Natural killer cell (primary cell): ENCODE measurements at regions not wholly inside any gene's neighbourhood (a gene's known extent, or its start where the extent isn't known, plus 50 kb on each side); places are given as distances from the start of the nearest gene placed in this dataset.

Experiments used
- ATAC-seq, 3 donors: fragments of 150-1000 bp in 2 of 3; fragments of 200-7000 bp in 1 of 3; cut with Tn5 transposase; 1 replicate in 1 of 3; 2 replicates in 2 of 3; pipeline ENCODE4 v1.10.0; 2021; ENCODE audit warnings: mild to moderate bottlenecking in 2 of 3, moderate library complexity in 2 of 3
- DNase-seq, 2 donors: peaks; one replicate each; pipeline versions ENCODE4 v3.0.0 to v3.0.0-alpha.2; 2013 to 2021; ENCODE audit warnings: mixed read lengths in 1 of 2
- H3K27ac ChIP-seq: one replicate; pipeline ENCODE4 v1.5.1; 2013; ENCODE audit warnings: mild to moderate bottlenecking, low read length
- H3K27me3 ChIP-seq: one replicate; pipeline ENCODE4 v1.6.1; 2013; ENCODE audit warnings: low read length; ENCODE audit not compliant: control insufficient read depth, insufficient read depth
- H3K36me3 ChIP-seq: one replicate; pipeline ENCODE4 v1.6.1; 2013; ENCODE audit warnings: low read length; ENCODE audit not compliant: control insufficient read depth, insufficient read depth
- H3K4me1 ChIP-seq: one replicate; pipeline ENCODE4 v1.6.1; 2013; ENCODE audit warnings: low read length; ENCODE audit not compliant: control insufficient read depth, insufficient read depth
- H3K4me3 ChIP-seq: one replicate; pipeline ENCODE4 v1.5.1; 2013; ENCODE audit warnings: low read length
- H3K9me3 ChIP-seq: one replicate; pipeline ENCODE4 v1.6.1; 2013; ENCODE audit warnings: low read length; ENCODE audit not compliant: control insufficient read depth, insufficient read depth
- H3K27ac Mint-ChIP-seq, 2 donors: one replicate each; pipeline ENCODE4 v1.8.0; 2022; ENCODE audit warnings: mild to moderate bottlenecking in 2 of 2, mixed read lengths in 2 of 2, moderate library complexity in 1 of 2
- H3K27me3 Mint-ChIP-seq, 2 donors: one replicate each; pipeline ENCODE4 v1.8.0; 2022; ENCODE audit warnings: low read depth in 2 of 2, mixed read lengths in 2 of 2
- H3K36me3 Mint-ChIP-seq: one replicate; pipeline ENCODE4 v1.8.0; 2022; ENCODE audit warnings: mixed read lengths
- H3K4me1 Mint-ChIP-seq, 2 donors: one replicate each; pipeline ENCODE4 v1.8.0; 2022; ENCODE audit warnings: mixed read lengths in 2 of 2
- H3K4me3 Mint-ChIP-seq: one replicate; pipeline ENCODE4 v1.8.0; 2022; ENCODE audit warnings: mild to moderate bottlenecking, moderate library complexity, mixed read lengths
- H3K9me3 Mint-ChIP-seq, 2 donors: one replicate each; pipeline ENCODE4 v1.8.0; 2022; ENCODE audit warnings: mixed read lengths in 2 of 2
- CTCF ChIP-seq: fragments of 200-600 bp; IDR thresholded peaks from one replicate; pipeline ENCODE4 v1.8.0; 2022; ENCODE audit warnings: antibody characterized with exemption
- WGBS: methylation state at CpG from one replicate; pipeline ENCODE4 v1.1.7; 2013; ENCODE audit warnings: missing lambda C conversion rate; ENCODE audit not compliant: insufficient coverage; 5-methylcytosine and 5-hydroxymethylcytosine counted together
- intact Hi-C: fragments of 100-400 bp; cut with micrococcal nuclease; formaldehyde crosslinking; loops from one replicate; pipeline ENCODE4 v1.14.2; 2022

GRCh38 chr7:131021460-131021859 is 287.5 kb upstream of the KLF14 start:
- Histone ChIP-seq H3K27ac (no peak overlapping the region), H3K4me3 (no peak overlapping the region), H3K36me3 (no peaks in the 10 kb centered on the region), H3K27me3 (no peaks in the 10 kb centered on the region), H3K4me1 (peaks cover 34% of the 10 kb centered on the region), H3K9me3 (no peaks in the 10 kb centered on the region)
- peak overlapping the region; percentile 25 to 30 for H3K27ac Mint-ChIP-seq
- H3K36me3 Mint-ChIP-seq = no peaks in the 10 kb centered on the region
- ATAC-seq (no peak), DNase-seq (no peak)
- intact Hi-C loops = no loop called here
- H3K27me3 Mint-ChIP-seq = no peaks in the 10 kb centered on the region
- H3K9me3 Mint-ChIP-seq = no peaks in the 10 kb centered on the region
- peaks cover 73 to 76% of the 10 kb centered on the region in 2 donors for H3K4me1 Mint-ChIP-seq
- WGBS = 67% methylated on average over 5 of the region's 5 CpGs
- TF ChIP-seq CTCF = no peak
- peak overlapping the region; percentile 21 for H3K4me3 Mint-ChIP-seq

GRCh38 chr7:131021902-131022301 is 287.9 kb upstream of the KLF14 start:
- Mint-ChIP-seq H3K36me3 (no peaks in the 10 kb centered on the region), H3K4me1 (peaks cover 74 to 76% of the 10 kb centered on the region in 2 donors), H3K27me3 (no peaks in the 10 kb centered on the region), H3K9me3 (no peaks in the 10 kb centered on the region), H3K27ac (peak overlapping the region; percentile 25 to 30), H3K4me3 (peak overlapping the region; percentile 21)
- H3K27ac ChIP-seq = no peak overlapping the region
- ATAC-seq (no peak), DNase-seq (no peak)
- intact Hi-C loops = no loop called here
- no peak for TF ChIP-seq CTCF
- 62% methylated on average over 8 of the region's 8 CpGs for WGBS
- no peaks in the 10 kb centered on the region for H3K9me3 ChIP-seq
- H3K4me3 ChIP-seq = no peak overlapping the region
- no peaks in the 10 kb centered on the region for H3K27me3 ChIP-seq
- H3K36me3 ChIP-seq = no peaks in the 10 kb centered on the region
- peaks cover 34% of the 10 kb centered on the region for H3K4me1 ChIP-seq

- intact Hi-C loops = loop anchor here (5.0 kb wide), 1 partner anchor 129 kb away; no protein-coding TSS in a partner anchor
- H3K4me1 ChIP-seq = peaks cover 34% of the 10 kb centered on the region
- no peaks in the 10 kb centered on the region for H3K36me3 Mint-ChIP-seq
- ATAC-seq (no peak), DNase-seq (no peak)
- TF ChIP-seq CTCF = no peak
- H3K9me3 Mint-ChIP-seq = no peaks in the 10 kb centered on the region
- H3K27me3 Mint-ChIP-seq = no peaks in the 10 kb centered on the region
- H3K9me3 ChIP-seq = no peaks in the 10 kb centered on the region
- peak overlapping the region; percentile 76 to 82 for H3K27ac Mint-ChIP-seq
- H3K27me3 ChIP-seq = no peaks in the 10 kb centered on the region
- peak overlapping the region; percentile 73 for H3K4me3 Mint-ChIP-seq
- 51% methylated on average over 4 of the region's 7 CpGs for WGBS
- H3K4me1 Mint-ChIP-seq = peaks cover 74 to 76% of the 10 kb centered on the region in 2 donors
- no peak overlapping the region for H3K4me3 ChIP-seq
- peak overlapping the region; percentile 59 for H3K27ac ChIP-seq
- H3K36me3 ChIP-seq = no peaks in the 10 kb centered on the region
Measured at GRCh38 chr7:131026297-131027000, 292.4 kb upstream of the KLF14 start.
